Prostate gland (tissue), 2 donors: ENCODE measurements at regions not wholly inside any gene's neighbourhood (a gene's known extent, or its start where the extent isn't known, plus 50 kb on each side); places are given as distances from the start of the nearest gene placed in this dataset.

Source experiments
- CTCF ChIP-seq, 4 experiments: fragments of 200-600 bp in 2 of 4; fragments of 450-650 bp in 2 of 4; sonication (generic) in 2 of 4; IDR thresholded peaks; 1 replicate in 3 of 4; 2 replicates in 1 of 4; pipeline ENCODE4 v1.5.1; 2016 to 2019; ENCODE audit warnings: antibody characterized with exemption in 4 of 4, mild to moderate bottlenecking in 2 of 4, moderate library complexity in 2 of 4
- POLR2A ChIP-seq: fragments of 450-650 bp; IDR thresholded peaks from one replicate; pipeline ENCODE4 v1.6.1; 2016; ENCODE audit warnings: antibody characterized with exemption, mild to moderate bottlenecking
- POLR2AphosphoS5 ChIP-seq: sonication (generic); formaldehyde crosslinking; IDR thresholded peaks from one replicate; pipeline ENCODE4 v1.6.1; 2017; ENCODE audit warnings: antibody characterized with exemption

DNA sequence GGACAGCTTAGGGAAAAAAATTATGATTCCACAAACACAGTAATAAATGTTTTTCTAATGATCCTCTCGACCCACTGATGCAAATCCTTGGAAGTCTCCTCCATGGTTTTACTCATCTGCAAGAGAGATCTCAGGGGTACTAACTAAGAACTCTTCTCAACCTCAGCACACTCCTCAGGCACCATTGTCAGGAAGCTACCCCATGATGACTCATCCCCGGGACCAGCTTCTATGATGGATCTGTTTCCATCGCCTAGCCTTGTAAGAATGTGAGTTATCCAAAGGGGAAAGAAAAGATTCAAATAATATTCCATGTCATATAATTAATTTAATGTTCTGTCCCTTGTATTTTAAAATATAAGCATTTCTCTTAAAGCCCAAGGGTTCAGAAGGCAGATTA lies 816.1 kb upstream of the IGFBP7 start:
- no peak for TF ChIP-seq CTCF (IDR thresholded peaks at IDR 0.05)
- TF ChIP-seq POLR2A = no peak
- TF ChIP-seq POLR2AphosphoS5 = no peak
